Ovary (tissue), 3 donors: ENCODE measurements at regions not wholly inside any gene's neighbourhood (a gene's known extent, or its start where the extent isn't known, plus 50 kb on each side); places are given as distances from the start of the nearest gene placed in this dataset.

Source experiments
- CTCF ChIP-seq, 3 donors: fragments of 450-650 bp in 2 of 3; fragments of 200-600 bp in 1 of 3; IDR thresholded peaks; one replicate each; pipeline versions ENCODE4 v1.5.1 to v1.8.0; 2016 to 2022; ENCODE audit warnings: antibody characterized with exemption in 3 of 3, mild to moderate bottlenecking in 1 of 3
- POLR2A ChIP-seq: fragments of 450-650 bp; IDR thresholded peaks from one replicate; pipeline ENCODE4 v1.6.1; 2017; ENCODE audit warnings: antibody characterized with exemption, mild to moderate bottlenecking, moderate library complexity
- donor health status: DM: no; HTN: no; CAD: no.

- TF ChIP-seq CTCF (IDR thresholded peaks at IDR 0.05) (no peak), POLR2A (no peak)
Observed at GRCh38 chr3:95442766-95443165, 1371.6 kb upstream of the EPHA6 start.
